ENCODE measurements at regions not wholly inside any gene's neighbourhood (a gene's known extent, or its start where the extent isn't known, plus 50 kb on each side); places are given as distances from the start of the nearest gene placed in this dataset.

- Histone ChIP-seq H3K9me3 (ENCODE audit: low read length) (no peaks in the 10 kb centered on the region; the same call in 1 of the 2 replicates), H3K27ac (ENCODE audit: low read depth, low read length, poor library complexity, severe bottlenecking) (no peak overlapping the region), H3K79me2 (ENCODE audit: insufficient read depth, low read length) (no peaks in the 10 kb centered on the region), H3F3A (ENCODE audit: insufficient read depth, low read length) (no peaks in the 10 kb centered on the region), H3K9ac (ENCODE audit: low read length) (no peak overlapping the region), H3K4me1 (ENCODE audit: insufficient read depth, low read length, severe bottlenecking) (no peaks in the 10 kb centered on the region), H3K27me3 (ENCODE audit: insufficient read depth, low read length) (no peaks in the 10 kb centered on the region), H3K4me3 (ENCODE audit: low read depth, low read length, poor library complexity, severe bottlenecking) (no peak overlapping the region), H3K9me2 (ENCODE audit: low read depth, low read length) (no peaks in the 10 kb centered on the region), H3K4me2 (ENCODE audit: low read length) (no peak overlapping the region), H4K20me1 (ENCODE audit: insufficient read depth, low read length) (no peaks in the 10 kb centered on the region), H3K36me3 (ENCODE audit: insufficient read depth, low read length) (no peaks in the 10 kb centered on the region), H2AFZ (ENCODE audit: low read length) (no peak overlapping the region)
- no peak for TF ChIP-seq EZH2 (IDR thresholded peaks at IDR 0.05; ENCODE audit: borderline replicate concordance, low read length)
- TF ChIP-seq CTCF (IDR thresholded peaks at IDR 0.05; ENCODE audit: low read length) = no peak
Observed at GRCh38 chr5:165508861-165509260, 2003.4 kb downstream of the MAT2B start.

- no peak for TF ChIP-seq EZH2 (IDR thresholded peaks at IDR 0.05; ENCODE audit: borderline replicate concordance, low read length)
- no peak for TF ChIP-seq CTCF (IDR thresholded peaks at IDR 0.05; ENCODE audit: low read length)
- H3K9ac ChIP-seq (ENCODE audit: low read length) = no peak overlapping the region
- no peaks in the 10 kb centered on the region for H3K79me2 ChIP-seq (ENCODE audit: insufficient read depth, low read length)
- no peaks in the 10 kb centered on the region for H4K20me1 ChIP-seq (ENCODE audit: insufficient read depth, low read length)
- H3K4me3 ChIP-seq (ENCODE audit: low read depth, low read length, poor library complexity, severe bottlenecking) = no peak overlapping the region
- H3K27me3 ChIP-seq (ENCODE audit: insufficient read depth, low read length) = no peaks in the 10 kb centered on the region
- no peaks in the 10 kb centered on the region for H3F3A ChIP-seq (ENCODE audit: insufficient read depth, low read length)
- no peak overlapping the region for H3K27ac ChIP-seq (ENCODE audit: low read depth, low read length, poor library complexity, severe bottlenecking)
- no peak overlapping the region for H2AFZ ChIP-seq (ENCODE audit: low read length)
- no peaks in the 10 kb centered on the region for H3K36me3 ChIP-seq (ENCODE audit: insufficient read depth, low read length)
- no peaks in the 10 kb centered on the region for H3K9me3 ChIP-seq (ENCODE audit: low read length)
- H3K9me2 ChIP-seq (ENCODE audit: low read depth, low read length) = no peaks in the 10 kb centered on the region
- H3K4me1 ChIP-seq (ENCODE audit: insufficient read depth, low read length, severe bottlenecking) = no peaks in the 10 kb centered on the region
- H3K4me2 ChIP-seq (ENCODE audit: low read length) = no peak overlapping the region
Observed at GRCh38 chr5:165521816-165522610, 2016.6 kb downstream of the MAT2B start.

GRCh38 chr5:165525271-165525670 is 2019.9 kb downstream of the MAT2B start:
- Histone ChIP-seq H2AFZ (ENCODE audit: low read length) (no peak overlapping the region), H3K9me3 (ENCODE audit: low read length) (no peaks in the 10 kb centered on the region), H3K4me1 (ENCODE audit: insufficient read depth, low read length, severe bottlenecking) (no peaks in the 10 kb centered on the region), H3K27ac (ENCODE audit: low read depth, low read length, poor library complexity, severe bottlenecking) (no peak overlapping the region), H3K4me2 (ENCODE audit: low read length) (no peak overlapping the region), H3K36me3 (ENCODE audit: insufficient read depth, low read length) (no peaks in the 10 kb centered on the region), H3F3A (ENCODE audit: insufficient read depth, low read length) (no peaks in the 10 kb centered on the region), H3K4me3 (ENCODE audit: low read depth, low read length, poor library complexity, severe bottlenecking) (no peak overlapping the region), H3K9me2 (ENCODE audit: low read depth, low read length) (no peaks in the 10 kb centered on the region), H4K20me1 (ENCODE audit: insufficient read depth, low read length) (no peaks in the 10 kb centered on the region), H3K79me2 (ENCODE audit: insufficient read depth, low read length) (no peaks in the 10 kb centered on the region), H3K27me3 (ENCODE audit: insufficient read depth, low read length) (no peaks in the 10 kb centered on the region), H3K9ac (ENCODE audit: low read length) (no peak overlapping the region)
- TF ChIP-seq CTCF (IDR thresholded peaks at IDR 0.05; ENCODE audit: low read length) (no peak), EZH2 (IDR thresholded peaks at IDR 0.05; ENCODE audit: borderline replicate concordance, low read length) (no peak)
